ENCODE measurements at regions not wholly inside any gene's neighbourhood (a gene's known extent, or its start where the extent isn't known, plus 50 kb on each side); places are given as distances from the start of the nearest gene placed in this dataset.
A peak's percentile ranks its signal among the peaks of the same experiment; 100 is the strongest.

DNA sequence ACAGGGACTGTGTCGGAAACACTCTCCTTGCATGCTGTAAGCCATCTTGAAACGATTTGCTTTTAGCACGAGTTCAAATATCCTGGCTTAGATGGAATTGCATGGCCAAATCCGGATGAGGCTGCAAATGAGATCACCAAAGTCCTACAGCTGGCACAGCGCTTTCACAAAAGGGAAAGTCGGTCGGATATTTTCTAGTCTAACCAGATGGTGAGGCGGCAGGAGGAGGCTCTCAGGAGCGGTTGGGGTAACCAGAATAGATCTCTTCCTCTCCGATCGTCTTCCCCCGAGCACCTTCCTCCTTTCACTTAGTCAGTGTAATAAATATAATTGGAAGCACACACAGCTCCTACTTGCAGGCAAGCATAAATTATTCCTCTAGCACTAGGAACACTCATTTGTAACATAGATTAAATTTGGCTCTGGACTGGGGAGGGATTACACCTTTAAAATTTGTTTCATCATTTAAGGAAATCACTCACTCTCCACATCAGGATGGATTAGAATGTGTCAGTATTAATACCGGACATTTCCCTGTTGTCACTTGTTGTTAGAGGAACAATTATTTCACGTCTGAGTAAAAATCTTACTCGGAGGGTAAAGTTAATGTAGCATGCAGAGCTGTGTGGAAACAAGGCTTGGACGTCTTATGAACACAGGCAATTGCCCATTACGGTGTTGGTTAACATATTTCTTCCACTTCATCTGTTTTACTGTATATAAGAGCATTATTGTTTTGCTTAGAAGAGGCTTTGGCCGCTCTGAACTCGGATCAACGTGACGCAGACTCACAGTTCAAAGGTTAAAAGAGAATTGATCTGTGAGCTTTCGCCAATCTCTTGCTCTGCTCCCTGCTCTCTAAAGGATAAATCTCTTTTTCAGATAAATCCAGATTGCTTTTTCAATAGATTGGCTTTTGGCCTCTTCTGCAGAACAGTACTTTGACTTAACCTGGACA, 857.9 kb downstream of the TYW1 start:
- WGBS, 10 experiments = 1 to 72% (median 28%) methylated on average over 1 to 17 of the region's 22 CpGs
- peak in 4 of 8 experiments; percentile 83 to 86 (median 84) for ATAC-seq (replicated peaks in 6 of 8)
- Histone ChIP-seq H3K4me3 (no peak overlapping the region), H3K27ac (peak overlapping the region; percentile 42 to 71), H3K4me1 (replicated peaks in 1 of 2) (peaks cover 9 to 13% of the 10 kb centered on the region in 2 donors)
- in situ Hi-C loops (cut with MboI; ENCODE audit: low pct_unique_long_range_greater_than_20kb in 2 of 9, low sequenced_read_pairs in 9 of 9, unreplicated experiment in 9 of 9) = no loop called here

DNA sequence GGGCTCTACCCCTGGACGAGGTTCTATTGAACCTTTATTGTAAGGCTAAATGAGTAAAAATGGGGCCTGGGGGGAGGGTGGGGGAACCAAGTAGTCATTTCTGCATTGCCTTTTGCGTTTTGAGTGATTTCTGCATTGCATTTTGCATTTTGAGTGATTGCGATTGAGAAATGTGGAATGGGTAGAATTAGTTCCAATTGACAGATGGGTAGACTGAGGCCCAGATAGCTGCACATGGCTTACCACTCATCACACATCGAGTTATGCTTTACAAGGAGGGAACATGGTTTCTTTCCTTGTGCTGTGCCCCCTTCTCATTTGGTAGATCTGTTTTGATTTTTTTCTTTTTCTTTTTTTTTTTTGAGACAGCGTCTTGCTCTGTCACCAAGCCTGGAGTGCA, 858.7 kb downstream of the TYW1 start:
- no peak overlapping the region for H3K4me3 ChIP-seq
- H3K4me1 ChIP-seq (replicated peaks in 1 of 2) = peaks cover 9 to 13% of the 10 kb centered on the region in 2 donors
- peak overlapping the region in 1 of 2 donors; percentile 61 for H3K27ac ChIP-seq
- in situ Hi-C loops (cut with MboI; ENCODE audit: low pct_unique_long_range_greater_than_20kb in 2 of 9, low sequenced_read_pairs in 9 of 9, unreplicated experiment in 9 of 9) = no loop called here
- no peak for ATAC-seq (replicated peaks in 6 of 8)
- 0 to 100% (median 81%) methylated on average over 1 to 5 of the region's 5 CpGs; no CpG with 5 or more reads in 2 of the 10 experiments for WGBS, 10 experiments

DNA sequence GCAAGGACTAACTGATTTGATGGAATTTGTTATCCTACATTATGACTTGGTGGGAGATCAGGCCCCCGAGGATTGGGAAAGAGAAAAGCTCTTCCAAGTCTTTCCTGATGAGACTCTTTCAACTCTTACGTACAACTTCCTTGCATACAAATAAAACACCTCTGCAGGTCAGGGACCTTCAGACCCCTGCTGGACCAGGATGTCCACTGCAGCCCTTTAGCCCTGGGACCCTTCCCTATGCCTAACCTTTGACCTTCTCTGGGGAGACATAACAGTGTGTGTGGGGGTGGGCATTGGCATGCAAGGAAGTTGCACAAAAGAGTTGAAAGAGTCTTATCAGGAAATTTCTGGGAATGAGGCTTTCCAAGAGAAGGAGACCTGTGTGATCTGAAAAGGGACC, 859.4 kb downstream of the TYW1 start:
- no peak for ATAC-seq (replicated peaks in 6 of 8)
- Histone ChIP-seq H3K4me3 (no peak overlapping the region), H3K4me1 (replicated peaks in 1 of 2) (peaks cover 9 to 13% of the 10 kb centered on the region in 2 donors), H3K27ac (no peak overlapping the region)
- 63 to 100% (median 97%) methylated on average over 1 to 2 of the region's 2 CpGs; no CpG with 5 or more reads in 2 of the 10 experiments for WGBS, 10 experiments
- in situ Hi-C loops (cut with MboI; ENCODE audit: low pct_unique_long_range_greater_than_20kb in 2 of 9, low sequenced_read_pairs in 9 of 9, unreplicated experiment in 9 of 9) = no loop called here

DNA sequence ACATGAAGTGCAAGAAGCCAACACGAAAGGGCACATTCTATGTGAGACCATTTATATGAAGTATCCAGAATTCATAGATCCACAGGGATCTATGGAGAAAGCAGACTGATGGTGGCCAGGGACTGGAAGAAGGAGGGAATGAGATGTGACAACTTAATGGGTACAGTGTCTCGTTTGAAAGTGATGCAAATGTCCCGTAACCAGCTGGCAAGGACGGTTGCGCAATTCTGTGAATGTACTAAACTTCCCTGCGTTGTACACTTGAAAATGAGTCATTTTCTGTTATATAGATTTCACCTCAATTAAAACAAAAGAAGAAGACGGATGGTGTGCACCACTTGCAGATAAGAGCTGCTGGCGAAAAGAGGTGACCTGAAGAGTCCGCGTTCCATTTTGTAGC, 861.1 kb downstream of the TYW1 start:
- Histone ChIP-seq H3K4me1 (replicated peaks in 1 of 2) (peaks cover 9 to 13% of the 10 kb centered on the region in 2 donors), H3K4me3 (no peak overlapping the region), H3K27ac (no peak overlapping the region)
- in situ Hi-C loops (cut with MboI; ENCODE audit: low pct_unique_long_range_greater_than_20kb in 2 of 9, low sequenced_read_pairs in 9 of 9, unreplicated experiment in 9 of 9) = no loop called here
- ATAC-seq (replicated peaks in 6 of 8) = no peak
- WGBS, 10 experiments = 42 to 100% (median 72%) methylated on average over 1 to 10 of the region's 10 CpGs

DNA sequence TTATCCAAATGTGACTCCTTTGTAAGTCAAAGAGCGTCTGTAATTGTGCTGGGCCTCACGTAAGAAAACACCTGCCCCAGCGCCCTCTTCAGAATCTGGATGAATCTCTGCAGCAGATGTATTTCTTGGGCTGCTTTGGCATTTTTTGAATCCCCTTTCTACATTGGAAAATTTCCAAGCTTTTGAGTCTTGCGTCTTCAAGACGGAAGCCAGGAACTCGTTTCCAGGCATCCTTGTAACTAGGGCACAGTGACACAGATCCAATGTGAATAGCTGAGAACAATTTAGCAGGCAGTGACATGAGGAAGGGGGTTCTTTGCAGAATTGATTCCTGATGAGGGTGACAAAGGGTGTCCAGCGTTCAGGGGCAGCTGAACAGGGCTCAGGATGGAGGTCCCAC, 862.3 kb downstream of the TYW1 start:
- no peak for ATAC-seq (replicated peaks in 6 of 8)
- Histone ChIP-seq H3K4me3 (no peak overlapping the region), H3K27ac (no peak overlapping the region), H3K4me1 (replicated peaks in 1 of 2) (peaks cover 8 to 11% of the 10 kb centered on the region in 2 donors)
- 20 to 100% (median 72%) methylated on average over 1 to 6 of the region's 7 CpGs; no CpG with 5 or more reads in 2 of the 10 experiments for WGBS, 10 experiments
- in situ Hi-C loops (cut with MboI; ENCODE audit: low pct_unique_long_range_greater_than_20kb in 2 of 9, low sequenced_read_pairs in 9 of 9, unreplicated experiment in 9 of 9) = no loop called here

DNA sequence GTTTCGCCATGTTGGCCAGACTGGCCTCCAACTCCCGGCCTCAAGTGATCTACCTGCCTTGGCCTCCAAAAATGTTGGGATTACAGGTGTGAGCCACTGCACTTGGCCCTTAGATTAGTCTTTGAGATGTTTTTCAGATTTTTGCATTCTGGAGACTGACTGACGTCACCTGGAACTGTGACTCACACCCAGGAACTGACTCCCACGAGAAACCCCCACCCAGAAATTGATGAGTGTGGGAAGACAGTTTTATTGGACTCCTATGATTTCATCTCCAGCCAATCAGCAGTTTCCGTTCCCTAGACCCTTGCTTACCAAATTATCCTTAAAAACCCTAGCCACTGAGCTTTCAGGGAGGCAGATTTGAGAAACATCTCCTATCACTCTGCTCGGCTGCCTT, 867.3 kb downstream of the TYW1 start:
- Histone ChIP-seq H3K4me1 (replicated peaks in 1 of 2) (no peaks in the 10 kb centered on the region), H3K27ac (no peak overlapping the region), H3K4me3 (no peak overlapping the region)
- no peak for ATAC-seq (replicated peaks in 6 of 8)
- in situ Hi-C loops (cut with MboI; ENCODE audit: low pct_unique_long_range_greater_than_20kb in 2 of 9, low sequenced_read_pairs in 9 of 9, unreplicated experiment in 9 of 9) = no loop called here
- WGBS, 10 experiments = 0 to 73% (median 32%) methylated on average over 1 to 5 of the region's 6 CpGs; no CpG with 5 or more reads in 2 of the 10 experiments

DNA sequence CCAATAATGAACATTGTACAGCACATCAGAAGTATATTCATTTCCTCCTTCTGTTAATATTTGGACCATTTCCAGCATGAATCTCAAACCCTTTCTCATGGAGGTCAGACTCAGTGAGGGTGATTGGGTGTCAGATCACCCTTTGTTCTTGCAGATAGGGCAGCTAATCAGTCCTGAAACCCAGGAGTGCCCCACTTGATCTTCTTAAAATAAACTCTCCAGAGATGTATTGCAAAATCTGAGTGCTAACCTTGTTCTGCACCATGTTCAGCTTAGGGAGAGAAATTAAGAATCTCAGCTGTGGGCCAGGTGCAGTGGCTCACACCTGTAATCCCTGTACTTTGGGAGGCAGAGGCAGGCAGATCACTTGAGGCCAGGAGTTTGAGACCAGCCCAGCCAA, 869.4 kb downstream of the TYW1 start:
- no peaks in the 10 kb centered on the region for H3K4me1 ChIP-seq (replicated peaks in 1 of 2)
- in situ Hi-C loops (cut with MboI; ENCODE audit: low pct_unique_long_range_greater_than_20kb in 2 of 9, low sequenced_read_pairs in 9 of 9, unreplicated experiment in 9 of 9) = no loop called here
- no peak overlapping the region for H3K27ac ChIP-seq
- no peak overlapping the region for H3K4me3 ChIP-seq
- no peak for ATAC-seq (replicated peaks in 6 of 8)

DNA sequence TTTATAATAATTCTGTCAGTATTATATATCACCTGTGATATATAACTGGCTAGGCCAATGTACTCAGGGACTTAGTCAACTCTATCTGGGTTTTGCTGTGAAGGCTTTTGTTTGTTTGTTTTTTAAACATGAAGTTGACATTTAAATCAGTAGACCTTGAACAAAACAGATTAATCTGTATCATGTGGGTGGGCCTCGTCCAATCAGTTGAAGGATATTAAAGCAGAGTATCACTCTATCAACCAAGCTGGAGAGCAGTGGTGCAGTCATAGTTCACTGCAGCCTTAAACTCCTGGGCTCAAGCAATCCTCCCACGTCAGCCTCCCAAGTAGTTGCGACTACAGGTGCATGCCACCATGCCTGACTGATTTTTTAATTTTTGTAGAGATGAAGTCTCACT, 870.2 kb downstream of the TYW1 start:
- ATAC-seq (replicated peaks in 6 of 8) = no peak
- no peaks in the 10 kb centered on the region for H3K4me1 ChIP-seq (replicated peaks in 1 of 2)
- no peak overlapping the region for H3K27ac ChIP-seq
- H3K4me3 ChIP-seq = no peak overlapping the region
- 0 to 100% (median 85%) methylated on average over 1 to 3 of the region's 3 CpGs; no CpG with 5 or more reads in 1 of the 10 experiments for WGBS, 10 experiments
- in situ Hi-C loops (cut with MboI; ENCODE audit: low pct_unique_long_range_greater_than_20kb in 2 of 9, low sequenced_read_pairs in 9 of 9, unreplicated experiment in 9 of 9) = no loop called here

DNA sequence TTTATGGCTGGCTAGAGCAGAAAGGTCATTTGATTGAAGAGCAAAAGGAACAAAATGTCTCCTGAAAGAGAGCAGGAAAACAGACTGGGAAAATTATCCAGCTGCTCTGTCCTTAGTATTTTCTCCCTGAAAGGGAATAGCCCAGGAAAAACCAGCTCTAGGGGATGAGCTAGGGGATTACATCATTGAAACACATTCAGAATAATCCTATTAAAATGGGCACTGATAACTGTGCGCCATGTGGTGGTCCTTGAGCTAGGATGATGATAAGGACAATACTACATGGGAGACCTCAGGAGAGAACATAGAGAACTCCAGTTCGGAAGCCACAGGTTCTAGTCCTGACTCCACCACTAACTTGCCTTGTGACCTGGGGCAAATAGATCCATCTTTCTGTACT, 873.8 kb downstream of the TYW1 start:
- no peak overlapping the region for H3K4me3 ChIP-seq
- in situ Hi-C loops (cut with MboI; ENCODE audit: low pct_unique_long_range_greater_than_20kb in 2 of 9, low sequenced_read_pairs in 9 of 9, unreplicated experiment in 9 of 9) = no loop called here
- no peak for ATAC-seq (replicated peaks in 6 of 8)
- H3K4me1 ChIP-seq (replicated peaks in 1 of 2) = no peaks in the 10 kb centered on the region
- no peak overlapping the region for H3K27ac ChIP-seq
- WGBS, 10 experiments = 6 to 100% (median 69%) methylated on average over 1 to 2 of the region's 2 CpGs; no CpG with 5 or more reads in 2 of the 10 experiments

DNA sequence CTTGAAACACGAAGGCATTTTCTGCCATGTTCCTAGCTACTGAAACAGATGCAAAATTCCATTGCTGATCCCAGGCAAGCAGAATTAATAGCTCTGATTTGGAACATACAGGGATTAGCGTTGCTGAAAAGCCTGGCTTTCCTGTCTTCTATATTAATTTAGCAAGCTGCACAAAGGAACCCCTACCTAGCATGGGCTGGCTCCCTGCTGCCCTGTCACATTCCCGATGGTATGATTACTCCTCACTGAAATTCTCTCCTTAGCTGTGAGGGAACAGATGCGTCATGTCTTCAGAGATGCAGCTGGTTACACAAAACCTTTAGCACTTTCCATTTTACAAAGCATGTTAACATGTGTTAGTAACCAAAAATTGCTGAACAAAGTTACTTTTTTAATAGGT, 878.9 kb downstream of the TYW1 start:
- in situ Hi-C loops (cut with MboI; ENCODE audit: low pct_unique_long_range_greater_than_20kb in 2 of 9, low sequenced_read_pairs in 9 of 9, unreplicated experiment in 9 of 9) = no loop called here
- H3K27ac ChIP-seq = no peak overlapping the region
- no peak overlapping the region for H3K4me3 ChIP-seq
- 0 to 80% (median 60%) methylated on average over 1 to 4 of the region's 4 CpGs; no CpG with 5 or more reads in 1 of the 10 experiments for WGBS, 10 experiments
- no peak for ATAC-seq (replicated peaks in 6 of 8)
- no peaks in the 10 kb centered on the region for H3K4me1 ChIP-seq (replicated peaks in 1 of 2)

DNA sequence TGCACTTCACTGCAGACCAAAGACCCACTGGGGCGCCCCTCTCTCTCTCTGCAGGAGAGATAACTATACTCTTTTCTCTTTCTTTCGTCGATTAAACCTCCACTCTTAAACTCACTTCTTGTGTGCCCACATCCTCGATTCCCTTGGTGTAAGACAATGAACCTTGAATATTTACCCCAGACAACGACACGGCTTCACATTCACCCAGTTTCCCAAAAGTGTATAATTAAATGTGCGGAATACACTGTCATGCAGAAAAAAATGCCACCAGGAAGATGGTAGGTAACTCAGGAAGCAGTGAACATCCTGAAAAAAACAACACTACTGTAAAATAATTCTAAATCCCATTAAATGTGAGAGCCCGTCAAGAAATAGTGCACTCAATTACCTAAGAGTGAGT, 882.2 kb downstream of the TYW1 start:
- Histone ChIP-seq H3K4me3 (no peak overlapping the region), H3K4me1 (replicated peaks in 1 of 2) (no peaks in the 10 kb centered on the region), H3K27ac (no peak overlapping the region)
- no peak for ATAC-seq (replicated peaks in 6 of 8)
- in situ Hi-C loops (cut with MboI; ENCODE audit: low pct_unique_long_range_greater_than_20kb in 2 of 9, low sequenced_read_pairs in 9 of 9, unreplicated experiment in 9 of 9) = no loop called here
- WGBS, 10 experiments = 33 to 100% (median 66%) methylated on average over 2 to 7 of the region's 8 CpGs; no CpG with 5 or more reads in 1 of the 10 experiments

DNA sequence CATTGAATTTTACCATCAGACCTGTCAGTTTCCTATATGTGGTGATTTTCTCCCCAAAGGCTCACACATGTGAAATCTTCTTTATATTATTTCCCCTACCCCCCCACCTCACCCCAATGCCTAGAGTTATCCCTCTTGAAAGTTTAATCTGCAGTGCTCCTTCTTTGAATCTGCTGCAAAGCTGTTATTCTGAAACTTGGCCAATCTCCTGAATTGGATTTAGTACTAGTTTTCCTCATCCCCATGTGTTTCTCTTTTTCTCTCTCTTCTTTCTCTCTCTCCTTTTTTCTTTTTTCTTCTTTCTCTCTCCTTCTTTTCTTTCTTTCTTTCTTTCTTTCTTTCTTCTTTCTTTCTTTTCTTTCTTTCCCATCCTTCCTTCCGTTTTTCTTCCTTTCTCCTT, 886.2 kb downstream of the TYW1 start:
- no peak overlapping the region for H3K27ac ChIP-seq
- ATAC-seq (replicated peaks in 6 of 8) = no peak
- 0 to 100% (median 33%) methylated on average over 1 of the region's 1 CpG; no CpG with 5 or more reads in 5 of the 10 experiments for WGBS, 10 experiments
- H3K4me1 ChIP-seq (replicated peaks in 1 of 2) = no peaks in the 10 kb centered on the region
- in situ Hi-C loops (cut with MboI; ENCODE audit: low pct_unique_long_range_greater_than_20kb in 2 of 9, low sequenced_read_pairs in 9 of 9, unreplicated experiment in 9 of 9) = no loop called here
- H3K4me3 ChIP-seq = no peak overlapping the region

DNA sequence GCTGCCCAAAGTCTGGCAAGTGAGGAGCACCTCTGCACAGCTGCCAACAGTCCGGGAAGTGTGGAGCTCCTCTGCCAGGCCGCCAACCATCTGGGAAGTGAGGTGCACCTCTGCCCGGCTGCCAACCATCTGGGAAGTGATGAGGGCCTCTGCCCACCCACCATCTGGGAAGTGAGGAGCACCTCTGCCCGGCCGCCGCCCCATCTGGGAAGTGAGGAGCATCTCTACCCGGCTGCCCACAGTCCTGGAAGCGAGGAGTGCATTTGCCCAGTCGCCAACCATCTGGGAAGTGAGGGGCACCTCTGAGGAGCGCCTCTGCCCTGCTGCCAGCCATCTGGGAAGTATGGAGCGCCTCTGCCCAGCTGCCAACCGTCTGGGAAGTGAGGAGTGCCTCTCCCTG, 893.7 kb downstream of the TYW1 start:
- no peak overlapping the region for H3K27ac ChIP-seq
- H3K4me1 ChIP-seq (replicated peaks in 1 of 2) = no peaks in the 10 kb centered on the region
- WGBS, 10 experiments = 40 to 93% methylated on average over 4 to 5 of the region's 12 CpGs; no CpG with 5 or more reads in 8 of the 10 experiments
- no peak overlapping the region for H3K4me3 ChIP-seq
- in situ Hi-C loops (cut with MboI; ENCODE audit: low pct_unique_long_range_greater_than_20kb in 2 of 9, low sequenced_read_pairs in 9 of 9, unreplicated experiment in 9 of 9) = no loop called here
- no peak for ATAC-seq (replicated peaks in 6 of 8)

DNA sequence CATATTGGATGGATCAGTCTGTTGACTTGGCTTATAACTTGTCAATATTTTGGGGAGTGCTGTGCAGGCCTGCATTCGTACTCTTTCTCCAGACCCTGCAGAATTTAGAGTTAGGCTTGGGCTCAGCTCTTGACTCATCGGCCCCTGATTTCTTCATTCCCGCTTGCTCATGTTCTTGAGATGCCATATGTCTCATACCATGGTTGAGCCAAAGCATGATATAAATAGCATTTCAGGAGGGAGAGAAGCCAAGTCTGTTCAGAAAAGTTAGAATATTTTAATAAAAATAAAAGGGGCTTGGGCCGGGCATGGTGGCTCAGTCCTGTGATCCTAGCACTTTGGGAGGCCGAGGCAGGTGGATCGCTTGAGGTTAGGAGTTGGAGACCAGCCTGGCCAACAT, 898.1 kb downstream of the TYW1 start:
- no peak overlapping the region for H3K27ac ChIP-seq
- in situ Hi-C loops (cut with MboI; ENCODE audit: low pct_unique_long_range_greater_than_20kb in 2 of 9, low sequenced_read_pairs in 9 of 9, unreplicated experiment in 9 of 9) = no loop called here
- H3K4me3 ChIP-seq = no peak overlapping the region
- WGBS, 10 experiments = 0 to 90% (median 48%) methylated on average over 1 to 4 of the region's 6 CpGs; no CpG with 5 or more reads in 4 of the 10 experiments
- no peaks in the 10 kb centered on the region for H3K4me1 ChIP-seq (replicated peaks in 1 of 2)
- ATAC-seq (replicated peaks in 6 of 8) = no peak

Data from motor neuron (in vitro differentiated cells).